NCI-H748 treated with DMSO at 0.1 percent for 48 hours (cell line): ENCODE measurements at regions not wholly inside any gene's neighbourhood (a gene's known extent, or its start where the extent isn't known, plus 50 kb on each side); places are given as distances from the start of the nearest gene placed in this dataset.

Experiments used
- DNase-seq: peaks from one replicate; lab custom pipeline; 2025; lab: John Stamatoyannopoulos, UW

DNA sequence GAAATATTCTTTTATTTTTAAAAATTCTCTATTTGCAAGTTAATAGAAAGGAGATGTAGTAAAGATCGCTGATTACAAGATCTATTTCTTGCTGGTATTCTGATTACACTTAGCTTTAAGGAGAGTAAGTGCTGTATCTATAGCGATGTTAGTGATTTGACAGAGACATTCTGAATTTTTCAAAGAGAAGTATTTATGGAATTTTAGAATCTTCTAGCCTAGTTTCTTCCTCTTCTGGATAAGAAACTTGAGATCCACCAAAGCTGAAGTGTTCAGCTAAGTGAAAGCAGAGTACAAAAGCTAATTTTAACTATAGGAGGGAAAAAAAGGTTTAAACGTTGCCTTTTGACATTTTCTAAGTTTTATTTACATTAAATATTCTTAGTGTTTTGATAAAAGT lies 72.1 kb upstream of the RARB start:
- DNase-seq, result no peak

DNA sequence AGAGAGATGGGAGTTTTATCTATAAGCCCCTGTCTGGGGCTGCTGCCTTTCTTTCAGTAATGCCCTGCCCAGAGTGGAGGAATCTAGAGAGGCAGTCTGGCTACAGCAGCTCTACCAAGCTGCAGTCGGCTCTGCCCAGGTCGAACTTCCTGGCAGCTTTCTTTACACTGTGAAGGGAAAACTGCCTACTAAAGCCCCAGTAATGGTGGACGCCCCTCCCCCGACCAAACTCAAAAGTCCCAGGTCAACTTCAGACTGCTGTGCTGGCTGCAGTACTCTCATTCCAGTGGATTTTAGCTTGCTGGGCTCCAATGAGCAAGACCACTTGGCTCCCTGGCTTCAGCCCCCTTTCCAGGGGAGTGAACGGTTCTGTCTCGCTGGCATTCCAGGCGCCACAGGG lies 65.9 kb upstream of the RARB start:
- DNase-seq, result no peak

DNA sequence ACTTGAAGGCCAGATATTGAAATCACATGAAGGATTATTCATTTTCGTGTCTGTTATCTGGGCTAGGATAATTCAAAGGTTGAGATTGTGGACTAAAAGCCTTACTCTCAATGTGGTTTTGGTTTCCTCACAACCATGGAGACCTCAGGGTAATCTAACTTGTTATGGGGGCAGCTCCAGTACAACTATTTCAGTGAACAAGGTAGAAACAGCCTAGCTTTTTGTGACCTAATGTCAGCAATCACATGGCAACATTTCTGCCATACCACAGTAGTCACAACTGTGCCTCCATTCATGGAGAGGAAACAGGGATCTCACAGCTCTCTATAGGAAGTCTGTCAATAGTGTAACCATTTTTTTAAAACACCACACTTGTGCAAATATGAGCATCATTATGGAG lies 62.4 kb upstream of the RARB start:
- DNase-seq, result no peak

DNA sequence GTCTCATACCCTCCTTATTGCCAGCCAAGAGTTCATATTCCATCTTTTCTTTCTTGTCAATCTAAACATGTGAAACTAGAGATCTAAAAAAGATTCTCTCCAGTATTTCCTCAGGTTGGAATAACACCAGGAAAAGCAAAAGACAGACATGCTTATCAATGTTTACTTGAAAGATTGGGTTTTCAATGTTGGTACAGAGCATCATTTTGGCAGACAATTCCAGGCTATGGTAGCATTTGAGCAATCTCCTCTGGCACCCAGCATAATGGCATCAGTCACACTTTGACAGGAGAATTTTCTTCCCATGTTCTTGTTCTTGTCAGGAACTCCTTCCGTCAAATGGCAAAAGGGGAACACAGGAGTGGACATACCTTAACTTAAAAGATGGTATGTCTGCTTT lies 61.0 kb upstream of the RARB start:
- no peak for DNase-seq

DNA sequence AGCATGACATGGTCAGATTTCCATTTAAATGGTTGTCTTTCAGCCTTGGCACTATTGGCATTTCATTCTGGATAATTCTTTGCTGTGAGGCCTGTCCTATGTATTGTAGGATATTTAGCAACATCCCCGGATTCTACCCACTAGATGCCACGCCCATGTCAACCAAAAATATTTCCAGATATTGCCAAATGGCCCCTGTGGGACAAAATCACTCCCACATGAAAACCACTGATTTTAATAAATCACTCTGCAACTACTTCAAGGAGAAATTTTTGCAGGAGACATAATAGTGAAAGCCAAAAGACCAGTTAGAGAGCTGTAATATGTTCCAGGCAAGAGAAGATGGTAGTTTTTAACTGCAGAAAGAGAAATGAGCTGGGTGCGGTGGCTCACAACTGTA lies 55.9 kb upstream of the RARB start:
- no peak for DNase-seq

DNA sequence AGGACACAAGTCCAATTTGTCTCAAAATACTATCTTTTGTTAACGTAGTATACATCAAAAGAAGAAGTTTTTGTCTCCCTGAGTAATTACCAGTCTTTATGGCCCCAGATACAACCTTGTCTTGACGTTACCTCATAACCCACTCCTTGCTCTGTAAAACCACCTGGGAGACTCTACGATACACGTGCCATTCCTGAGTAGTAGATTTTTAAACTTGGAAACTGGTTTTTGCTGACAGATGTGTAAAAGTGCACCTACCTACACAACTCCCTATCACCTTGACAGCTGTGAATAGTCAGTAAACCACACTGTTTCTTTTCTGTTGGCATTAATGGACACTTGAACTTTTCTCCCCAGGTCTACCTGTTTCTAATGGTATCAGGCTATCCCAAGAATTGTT lies 51.7 kb upstream of the RARB start:
- no peak for DNase-seq

DNA sequence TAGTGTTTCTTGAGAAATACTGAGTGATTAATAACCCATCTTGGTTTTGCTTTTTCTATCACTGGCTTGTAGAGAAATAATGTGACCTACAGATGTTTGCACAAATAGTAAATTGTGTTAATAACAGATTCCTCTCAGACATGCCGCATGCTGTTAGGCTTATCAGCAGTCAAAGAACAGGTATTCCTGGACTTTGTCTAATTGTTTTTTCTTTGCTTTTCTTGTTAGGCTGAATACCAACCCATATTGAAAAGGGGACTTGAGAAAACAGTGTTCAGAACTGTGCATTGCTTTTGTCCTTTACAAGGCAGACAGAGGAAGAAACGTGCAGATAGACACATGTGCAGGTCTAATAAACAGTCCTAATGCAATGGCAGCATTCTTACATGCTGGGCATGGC lies 51.0 kb upstream of the RARB start:
- no peak for DNase-seq
